Breast epithelium (tissue), 3 donors: ENCODE measurements at regions not wholly inside any gene's neighbourhood (a gene's known extent, or its start where the extent isn't known, plus 50 kb on each side); places are given as distances from the start of the nearest gene placed in this dataset.

ENCODE experiments used
- POLR2A ChIP-seq: fragments of 450-650 bp; IDR thresholded peaks from one replicate; pipeline ENCODE4 v1.6.1; 2016; ENCODE audit warnings: antibody characterized with exemption, mild to moderate bottlenecking, moderate library complexity
- POLR2AphosphoS5 ChIP-seq, 3 donors: sonication (generic); formaldehyde crosslinking; IDR thresholded peaks; one replicate each; pipeline ENCODE4 v1.6.1; 2017; ENCODE audit warnings: antibody characterized with exemption in 3 of 3
- TF ChIP-seq, protein P1 (sequence below), 3 donors: fragments of 450-650 bp; IDR thresholded peaks; one replicate each; pipeline ENCODE4 v1.5.1; 2016 to 2017; ENCODE audit warnings: antibody characterized with exemption in 3 of 3, mild to moderate bottlenecking in 3 of 3, moderate library complexity in 3 of 3

DNA sequence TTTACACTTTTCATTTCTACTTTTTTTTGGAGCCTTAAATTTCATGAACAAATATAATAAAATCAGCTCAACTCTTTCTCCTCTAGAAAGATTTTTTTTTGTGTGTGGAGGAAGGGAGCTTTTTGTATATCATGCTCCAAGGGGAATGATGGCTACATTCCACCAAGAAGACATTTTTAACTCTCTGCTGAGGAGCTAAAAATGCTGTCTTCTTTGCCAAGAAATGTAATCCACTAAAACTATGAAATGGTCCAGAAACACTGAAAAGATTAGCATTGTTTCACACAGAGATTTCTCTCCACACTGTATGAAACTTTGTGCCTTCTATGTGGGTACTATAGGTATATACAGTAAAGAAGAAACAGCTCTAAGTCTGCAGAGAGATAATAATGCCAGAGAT, 74.1 kb upstream of the ANK3 start:
- TF ChIP-seq POLR2A: no peak
- no peak for TF ChIP-seq POLR2AphosphoS5 (IDR thresholded peaks at IDR 0.05)
- TF ChIP-seq, protein P1, sequence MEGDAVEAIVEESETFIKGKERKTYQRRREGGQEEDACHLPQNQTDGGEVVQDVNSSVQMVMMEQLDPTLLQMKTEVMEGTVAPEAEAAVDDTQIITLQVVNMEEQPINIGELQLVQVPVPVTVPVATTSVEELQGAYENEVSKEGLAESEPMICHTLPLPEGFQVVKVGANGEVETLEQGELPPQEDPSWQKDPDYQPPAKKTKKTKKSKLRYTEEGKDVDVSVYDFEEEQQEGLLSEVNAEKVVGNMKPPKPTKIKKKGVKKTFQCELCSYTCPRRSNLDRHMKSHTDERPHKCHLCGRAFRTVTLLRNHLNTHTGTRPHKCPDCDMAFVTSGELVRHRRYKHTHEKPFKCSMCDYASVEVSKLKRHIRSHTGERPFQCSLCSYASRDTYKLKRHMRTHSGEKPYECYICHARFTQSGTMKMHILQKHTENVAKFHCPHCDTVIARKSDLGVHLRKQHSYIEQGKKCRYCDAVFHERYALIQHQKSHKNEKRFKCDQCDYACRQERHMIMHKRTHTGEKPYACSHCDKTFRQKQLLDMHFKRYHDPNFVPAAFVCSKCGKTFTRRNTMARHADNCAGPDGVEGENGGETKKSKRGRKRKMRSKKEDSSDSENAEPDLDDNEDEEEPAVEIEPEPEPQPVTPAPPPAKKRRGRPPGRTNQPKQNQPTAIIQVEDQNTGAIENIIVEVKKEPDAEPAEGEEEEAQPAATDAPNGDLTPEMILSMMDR (IDR thresholded peaks at IDR 0.05): no peak
